Mesenchymal stem cell (in vitro differentiated cells and primary cell): ENCODE measurements at regions not wholly inside any gene's neighbourhood (a gene's known extent, or its start where the extent isn't known, plus 50 kb on each side); places are given as distances from the start of the nearest gene placed in this dataset.
"Not testable (repeated sequence)": the region's sequence is repeated elsewhere in the genome, so short reads cannot be mapped to it uniquely, and the experiment has no call there.

Source experiments
- DNase-seq: peaks from one replicate; pipeline ENCODE4 v3.0.0-alpha.2; 2013
- H2AFZ ChIP-seq: one replicate; pipeline ENCODE4 v1.6.1; 2013; ENCODE audit warnings: low read depth, mild to moderate bottlenecking, control low read depth, inconsistent platforms, low read length, moderate library complexity
- H2AK5ac ChIP-seq: 2 replicates; pipeline ENCODE4 v1.6.1; 2013; ENCODE audit warnings: low read length, moderate library complexity, mild to moderate bottlenecking, inconsistent platforms; ENCODE audit not compliant: severe bottlenecking
- H2BK120ac ChIP-seq: one replicate; pipeline ENCODE4 v1.6.1; 2013; ENCODE audit warnings: low read depth, mild to moderate bottlenecking, inconsistent platforms, low read length, moderate library complexity
- H2BK12ac ChIP-seq, 2 experiments: one replicate each; pipeline ENCODE4 v1.6.1; 2013; ENCODE audit warnings: inconsistent platforms in 2 of 2, low read length in 2 of 2, mild to moderate bottlenecking in 2 of 2, moderate library complexity in 2 of 2, control low read depth in 1 of 2
- H2BK15ac ChIP-seq: one replicate; pipeline ENCODE4 v1.6.1; 2013; ENCODE audit warnings: mild to moderate bottlenecking, low read depth, inconsistent platforms; ENCODE audit not compliant: poor library complexity, severe bottlenecking
- H2BK5ac ChIP-seq: 2 replicates; pipeline ENCODE4 v1.6.1; 2013; ENCODE audit warnings: low read depth, mild to moderate bottlenecking, low read length, control low read depth, inconsistent platforms; ENCODE audit not compliant: poor library complexity, severe bottlenecking
- H3K14ac ChIP-seq, 2 experiments: one replicate each; pipeline ENCODE4 v1.6.1; 2013; ENCODE audit warnings: inconsistent platforms in 2 of 2, low read length in 2 of 2, control low read depth in 1 of 2, mild to moderate bottlenecking in 1 of 2, moderate library complexity in 1 of 2
- H3K18ac ChIP-seq, 2 experiments: one replicate each; pipeline ENCODE4 v1.6.1; 2013; ENCODE audit warnings: inconsistent platforms in 2 of 2, low read length in 2 of 2, control low read depth in 1 of 2, low read depth in 1 of 2, mild to moderate bottlenecking in 1 of 2
- H3K23ac ChIP-seq, 2 experiments: one replicate each; pipeline ENCODE4 v1.6.1; 2013; ENCODE audit warnings: inconsistent platforms in 2 of 2, low read length in 2 of 2, mild to moderate bottlenecking in 2 of 2, moderate library complexity in 2 of 2, control low read depth in 1 of 2
- H3K27ac ChIP-seq: 2 replicates; pipeline ENCODE4 v1.5.1; 2013; ENCODE audit warnings: mild to moderate bottlenecking, moderate library complexity, low read length, control low read depth, inconsistent platforms; ENCODE audit not compliant: poor library complexity, severe bottlenecking
- H3K27me3 ChIP-seq, 2 experiments: 2 replicates each; pipeline versions ENCODE4 v1.6.1 to v1.7.0; 2013; ENCODE audit warnings: low read length in 2 of 2, mild to moderate bottlenecking in 2 of 2, moderate library complexity in 2 of 2, control low read depth in 1 of 2, inconsistent platforms in 1 of 2; ENCODE audit not compliant: control insufficient read depth in 1 of 2, insufficient read depth in 1 of 2
- H3K36me3 ChIP-seq, 2 experiments: 2 replicates each; pipeline versions ENCODE4 v1.6.1 to v1.7.0; 2013; ENCODE audit warnings: low read length in 2 of 2, control low read depth in 1 of 2, inconsistent platforms in 1 of 2, low read depth in 1 of 2, mild to moderate bottlenecking in 1 of 2; ENCODE audit not compliant: insufficient read depth in 2 of 2, control insufficient read depth in 1 of 2
- H3K4ac ChIP-seq, 2 experiments: one replicate each; pipeline ENCODE4 v1.6.1; 2013; ENCODE audit warnings: inconsistent platforms in 2 of 2, low read length in 2 of 2, mild to moderate bottlenecking in 2 of 2, moderate library complexity in 2 of 2, control low read depth in 1 of 2, low read depth in 1 of 2
- H3K4me1 ChIP-seq: 2 replicates; pipeline ENCODE4 v1.6.1; 2013; ENCODE audit warnings: low read depth, low read length, control low read depth; ENCODE audit not compliant: control insufficient read depth, insufficient read depth
- H3K4me2 ChIP-seq: 2 replicates; pipeline ENCODE4 v1.6.1; 2013; ENCODE audit warnings: low read length, mild to moderate bottlenecking, inconsistent platforms; ENCODE audit not compliant: poor library complexity, severe bottlenecking
- H3K4me3 ChIP-seq, 2 experiments: 2 replicates each; pipeline versions ENCODE4 v1.5.1 to v1.7.0; 2013; ENCODE audit warnings: low read length in 2 of 2, mild to moderate bottlenecking in 2 of 2, control low read depth in 1 of 2, low read depth in 1 of 2; ENCODE audit not compliant: insufficient read depth in 1 of 2
- H3K79me1 ChIP-seq: replicated peaks from 2 replicates; pipeline ENCODE4 v1.6.1; 2013; ENCODE audit warnings: mild to moderate bottlenecking, control low read depth, low read length, inconsistent platforms; ENCODE audit not compliant: poor library complexity, severe bottlenecking
- H3K9ac ChIP-seq: 2 replicates; pipeline ENCODE4 v1.7.0; 2013; ENCODE audit warnings: mild to moderate bottlenecking, low read length, moderate library complexity
- H3K9me3 ChIP-seq: 2 replicates; pipeline ENCODE4 v1.7.0; 2013; ENCODE audit warnings: mild to moderate bottlenecking, low read length; ENCODE audit not compliant: control insufficient read depth
- H4K8ac ChIP-seq: one replicate; pipeline ENCODE4 v1.6.1; 2013; ENCODE audit warnings: inconsistent platforms, mild to moderate bottlenecking, low read length, moderate library complexity
- H4K91ac ChIP-seq: one replicate; pipeline ENCODE4 v1.6.1; 2013; ENCODE audit warnings: mild to moderate bottlenecking, low read length, inconsistent platforms
- WGBS: methylation state at CpG from one replicate; pipeline ENCODE4 v1.1.7; 2013; ENCODE audit warnings: mixed read lengths; 5-methylcytosine and 5-hydroxymethylcytosine counted together

- Histone ChIP-seq H4K91ac (no peak overlapping the region), H3K27me3 (no peaks in the 10 kb centered on the region), H3K9ac (no peak overlapping the region), H3K36me3 (no peaks in the 10 kb centered on the region), H3K27ac (no peak overlapping the region), H3K4ac (no peak overlapping the region), H2BK5ac (no peak overlapping the region), H2AK5ac (no peak overlapping the region), H3K9me3 (no peaks in the 10 kb centered on the region), H2BK15ac (no peak overlapping the region), H3K23ac (no peak overlapping the region), H3K4me3 (no peak overlapping the region), H4K8ac (no peak overlapping the region), H3K4me2 (no peak overlapping the region), H3K4me1 (no peaks in the 10 kb centered on the region), H2BK120ac (no peak overlapping the region), H3K14ac (no peak overlapping the region), H3K18ac (no peak overlapping the region), H2AFZ (no peak overlapping the region), H3K79me1 (no peaks in the 10 kb centered on the region), H2BK12ac (no peak overlapping the region)
- 92% methylated on average over 1 of the region's 2 CpGs for WGBS
- no peak for DNase-seq
Measured at GRCh38 chr2:163028807-163029206, 190.2 kb upstream of the KCNH7 start.

GRCh38 chr2:163026136-163026775 is 187.7 kb upstream of the KCNH7 start:
- not testable (repeated sequence) for H3K79me1 ChIP-seq, DNase-seq, H3K9me3 ChIP-seq, H2BK12ac ChIP-seq, H4K8ac ChIP-seq, H3K4me3 ChIP-seq, H2BK5ac ChIP-seq, H3K27me3 ChIP-seq, H3K4ac ChIP-seq, H3K14ac ChIP-seq, H2AFZ ChIP-seq, H2AK5ac ChIP-seq, H3K18ac ChIP-seq, H3K4me2 ChIP-seq, H3K9ac ChIP-seq, H2BK15ac ChIP-seq, H4K91ac ChIP-seq, H3K4me1 ChIP-seq, H2BK120ac ChIP-seq, H3K27ac ChIP-seq, H3K36me3 ChIP-seq, H3K23ac ChIP-seq
- WGBS = 95% methylated on average over 39 of the region's 43 CpGs

GRCh38 chr2:163016882-163017281 is 178.3 kb upstream of the KCNH7 start:
- H3K9ac ChIP-seq, H3K4me1 ChIP-seq, H3K79me1 ChIP-seq, DNase-seq, H4K91ac ChIP-seq, H2BK120ac ChIP-seq, H2BK5ac ChIP-seq, H3K23ac ChIP-seq, H3K18ac ChIP-seq, H3K4me3 ChIP-seq, H3K4ac ChIP-seq, H2AK5ac ChIP-seq, H3K4me2 ChIP-seq, H3K36me3 ChIP-seq, H3K27me3 ChIP-seq, H3K9me3 ChIP-seq, H2AFZ ChIP-seq, H2BK12ac ChIP-seq, H3K27ac ChIP-seq, H4K8ac ChIP-seq, H2BK15ac ChIP-seq, H3K14ac ChIP-seq: not testable (repeated sequence)
- WGBS = 74% methylated on average over 5 of the region's 5 CpGs

DNA sequence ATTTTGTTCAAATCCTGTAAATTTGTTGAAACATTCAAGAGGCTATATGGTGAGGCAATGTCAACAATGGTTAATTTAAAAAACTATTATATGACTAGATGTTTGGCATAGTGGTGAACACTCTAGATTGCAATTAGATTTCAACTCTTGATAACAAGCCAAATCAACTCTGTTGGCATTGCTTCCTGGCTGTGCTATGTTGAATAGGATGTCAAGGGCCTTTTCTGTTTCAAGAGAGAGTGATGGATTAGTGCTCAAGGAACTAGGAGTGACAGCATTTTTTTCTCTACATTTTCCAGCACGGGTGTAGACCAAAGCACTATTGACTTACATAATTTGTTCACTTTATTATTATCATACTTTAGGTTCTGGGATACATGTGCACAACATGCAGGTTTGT is 172.4 kb upstream of the KCNH7 start:
- Histone ChIP-seq H3K9me3 (peaks cover 5% of the 10 kb centered on the region), H3K27me3 (no peaks in the 10 kb centered on the region), H4K8ac (no peak overlapping the region), H2AK5ac (no peak overlapping the region), H2AFZ (no peak overlapping the region), H3K4me3 (no peak overlapping the region), H3K4me2 (no peak overlapping the region), H3K36me3 (no peaks in the 10 kb centered on the region), H3K23ac (no peak overlapping the region), H3K18ac (no peak overlapping the region), H3K4ac (no peak overlapping the region), H3K4me1 (no peaks in the 10 kb centered on the region), H4K91ac (no peak overlapping the region), H2BK15ac (no peak overlapping the region), H3K9ac (no peak overlapping the region), H3K14ac (no peak overlapping the region), H2BK5ac (no peak overlapping the region), H2BK120ac (no peak overlapping the region), H2BK12ac (no peak overlapping the region), H3K27ac (no peak overlapping the region), H3K79me1 (no peaks in the 10 kb centered on the region)
- WGBS = no CpG with 5 or more reads among the region's 1 CpG
- DNase-seq = no peak
